Stomach (tissue), 8 donors: ENCODE measurements at regions not wholly inside any gene's neighbourhood (a gene's known extent, or its start where the extent isn't known, plus 50 kb on each side); places are given as distances from the start of the nearest gene placed in this dataset.
A peak's percentile ranks its signal among the peaks of the same experiment; 100 is the strongest.

Source experiments
- DNase-seq, 2 donors: peaks; one replicate each; pipeline versions ENCODE4 v3.0.0 to v3.0.0-alpha.2; 2013 to 2019
- H3K27ac ChIP-seq, 5 donors: fragments of 200-600 bp in 4 of 5; sonication (generic) in 4 of 5; one replicate each; pipeline ENCODE4 v1.5.1; 2013 to 2019; ENCODE audit warnings: mild to moderate bottlenecking in 1 of 5, moderate library complexity in 1 of 5
- H3K27me3 ChIP-seq, 3 donors: fragments of 200-600 bp; sonication (generic); one replicate each; pipeline ENCODE4 v1.5.1; 2017 to 2019; ENCODE audit warnings: mixed run types in 1 of 3
- H3K36me3 ChIP-seq, 4 donors: fragments of 200-600 bp; sonication (generic); 1 replicate in 3 of 4; 2 replicates in 1 of 4; pipeline ENCODE4 v1.5.1; 2016 to 2019
- H3K4me1 ChIP-seq, 4 donors: fragments of 200-600 bp; sonication (generic); one replicate each; pipeline ENCODE4 v1.5.1; 2016 to 2019
- H3K4me3 ChIP-seq, 4 donors: fragments of 200-600 bp; sonication (generic) in 3 of 4; one replicate each; pipeline ENCODE4 v1.5.1; 2016 to 2019; ENCODE audit warnings: mild to moderate bottlenecking in 1 of 4
- H3K9me3 ChIP-seq, 4 donors: fragments of 200-600 bp; sonication (generic); one replicate each; pipeline ENCODE4 v1.5.1; 2016 to 2019
- CTCF ChIP-seq, 7 experiments: fragments of 450-650 bp in 4 of 7; fragments of 200-600 bp in 3 of 7; sonication (generic) in 3 of 7; IDR thresholded peaks; one replicate each; pipeline ENCODE4 v1.5.1; 2016 to 2019; ENCODE audit warnings: antibody characterized with exemption in 7 of 7, control low read depth in 2 of 7, mild to moderate bottlenecking in 1 of 7
- EP300 ChIP-seq: sonication (generic); formaldehyde crosslinking; IDR thresholded peaks from one replicate; pipeline ENCODE4 v1.6.1; 2017; ENCODE audit warnings: antibody characterized with exemption
- POLR2A ChIP-seq, 4 donors: fragments of 450-650 bp; IDR thresholded peaks; one replicate each; pipeline ENCODE4 v1.6.1; 2016; ENCODE audit warnings: antibody characterized with exemption in 4 of 4, control low read depth in 2 of 4, mild to moderate bottlenecking in 1 of 4, moderate library complexity in 1 of 4
- POLR2AphosphoS5 ChIP-seq, 3 donors: sonication (generic); formaldehyde crosslinking; IDR thresholded peaks; one replicate each; pipeline ENCODE4 v1.6.1; 2016; ENCODE audit warnings: antibody characterized with exemption in 3 of 3
- WGBS, 5 donors: extraction: QIAGEN DNeasy Blood & Tissue Kit in 3 of 5; methylation state at CpG; one replicate each; pipeline versions ENCODE4 v1.1.5 to v1.1.7; 2013 to 2018; 5-methylcytosine and 5-hydroxymethylcytosine counted together
- intact Hi-C: fragments of 100-400 bp; cut with DNase I; formaldehyde crosslinking; loops from one replicate; pipeline ENCODE4 v1.15.1; 2023; ENCODE audit warnings: low total_unique reads
- donor health status: healthy with polysubstance abuse.
- donor health status: Bipolar disorder and iron deficiency.
- donor health status: healthy.

- Histone ChIP-seq H3K4me3 (no peak overlapping the region), H3K4me1 (peaks cover 0 to 6% (median 0%) of the 10 kb centered on the region in 4 donors), H3K27ac (no peak overlapping the region), H3K9me3 (no peaks in the 10 kb centered on the region), H3K27me3 (peaks cover 0 to 47% (median 5%) of the 10 kb centered on the region in 3 donors), H3K36me3 (no peaks in the 10 kb centered on the region)
- TF ChIP-seq EP300 (no peak), POLR2A (IDR thresholded peaks at IDR 0.05) (no peak), CTCF (IDR thresholded peaks at IDR 0.05) (no peak), POLR2AphosphoS5 (IDR thresholded peaks at IDR 0.05) (no peak)
- WGBS, 5 donors, result 14 to 38% (median 20%) methylated on average over 21 of the region's 21 CpGs
- intact Hi-C loops, result no loop called here
- DNase-seq, result peak in 1 of 2 donors; percentile 36
Observed at GRCh38 chr6:165819394-165819793, 156.4 kb upstream of the PDE10A start.

- Histone ChIP-seq H3K36me3 (no peaks in the 10 kb centered on the region), H3K9me3 (no peaks in the 10 kb centered on the region), H3K27me3 (peaks cover 0 to 47% (median 5%) of the 10 kb centered on the region in 3 donors), H3K27ac (no peak overlapping the region), H3K4me3 (no peak overlapping the region), H3K4me1 (peaks cover 0 to 6% (median 0%) of the 10 kb centered on the region in 4 donors)
- DNase-seq, result no peak
- TF ChIP-seq POLR2AphosphoS5 (IDR thresholded peaks at IDR 0.05), result no peak
- TF ChIP-seq EP300, result no peak
- no peak for TF ChIP-seq CTCF (IDR thresholded peaks at IDR 0.05)
- TF ChIP-seq POLR2A (IDR thresholded peaks at IDR 0.05), result no peak
- 67 to 81% (median 74%) methylated on average over 4 of the region's 4 CpGs for WGBS, 5 donors
- intact Hi-C loops, result no loop called here
Observed at GRCh38 chr6:165818200-165818599, 155.2 kb upstream of the PDE10A start.

- peaks cover 0 to 47% (median 5%) of the 10 kb centered on the region in 3 donors for H3K27me3 ChIP-seq
- H3K36me3 ChIP-seq, result no peaks in the 10 kb centered on the region
- no peak for DNase-seq
- intact Hi-C loops, result no loop called here
- 58 to 73% (median 70%) methylated on average over 7 of the region's 7 CpGs for WGBS, 5 donors
- no peak for TF ChIP-seq POLR2AphosphoS5 (IDR thresholded peaks at IDR 0.05)
- TF ChIP-seq EP300, result no peak
- TF ChIP-seq CTCF (IDR thresholded peaks at IDR 0.05), result no peak
- TF ChIP-seq POLR2A (IDR thresholded peaks at IDR 0.05), result no peak
- no peak overlapping the region for H3K27ac ChIP-seq
- peaks cover 0 to 6% (median 0%) of the 10 kb centered on the region in 4 donors for H3K4me1 ChIP-seq
- no peak overlapping the region for H3K4me3 ChIP-seq
- H3K9me3 ChIP-seq, result no peaks in the 10 kb centered on the region
Observed at GRCh38 chr6:165817771-165818170, 154.7 kb upstream of the PDE10A start.

- peaks cover 0 to 47% (median 5%) of the 10 kb centered on the region in 3 donors for H3K27me3 ChIP-seq
- 80 to 92% (median 84%) methylated on average over 2 to 3 of the region's 3 CpGs for WGBS, 5 donors
- H3K9me3 ChIP-seq, result no peaks in the 10 kb centered on the region
- H3K4me3 ChIP-seq, result no peak overlapping the region
- H3K36me3 ChIP-seq, result no peaks in the 10 kb centered on the region
- intact Hi-C loops, result no loop called here
- TF ChIP-seq EP300 (no peak), POLR2A (IDR thresholded peaks at IDR 0.05) (no peak), CTCF (IDR thresholded peaks at IDR 0.05) (no peak), POLR2AphosphoS5 (IDR thresholded peaks at IDR 0.05) (no peak)
- H3K4me1 ChIP-seq, result peaks cover 0 to 6% (median 0%) of the 10 kb centered on the region in 4 donors
- DNase-seq, result no peak
- H3K27ac ChIP-seq, result no peak overlapping the region
Observed at GRCh38 chr6:165817148-165817547, 154.1 kb upstream of the PDE10A start.
